ENCODE measurements at regions not wholly inside any gene's neighbourhood (a gene's known extent, or its start where the extent isn't known, plus 50 kb on each side); places are given as distances from the start of the nearest gene placed in this dataset.
"Not testable (repeated sequence)": the region's sequence is repeated elsewhere in the genome, so short reads cannot be mapped to it uniquely, and the experiment has no call there.

GRCh38 chrX:1854861-1855260 lies 240.0 kb downstream of the ASMT start:
- DNase-seq (ENCODE audit: low read depth in 4 of 6, low spot score in 6 of 6); H3K4me3 ChIP-seq (ENCODE audit: low read depth, low read length); H3K9me3 ChIP-seq (ENCODE audit: control insufficient read depth, insufficient read depth, low read length); H3K27ac ChIP-seq (ENCODE audit: low read depth, low read length); H3K4me1 ChIP-seq (ENCODE audit: control insufficient read depth, insufficient read depth, low read length); H3K36me3 ChIP-seq (ENCODE audit: control insufficient read depth, insufficient read depth, low read length); H3K27me3 ChIP-seq (ENCODE audit: control insufficient read depth, insufficient read depth, low read length): not testable (repeated sequence)
- WGBS (ENCODE audit: insufficient coverage): 96% methylated on average over 10 of the region's 10 CpGs

- H3K4me1 ChIP-seq (ENCODE audit: control insufficient read depth, insufficient read depth, low read length); H3K27ac ChIP-seq (ENCODE audit: low read depth, low read length); DNase-seq (ENCODE audit: low read depth in 4 of 6, low spot score in 6 of 6); H3K4me3 ChIP-seq (ENCODE audit: low read depth, low read length); H3K27me3 ChIP-seq (ENCODE audit: control insufficient read depth, insufficient read depth, low read length); H3K36me3 ChIP-seq (ENCODE audit: control insufficient read depth, insufficient read depth, low read length); H3K9me3 ChIP-seq (ENCODE audit: control insufficient read depth, insufficient read depth, low read length): not testable (repeated sequence)
- WGBS (ENCODE audit: insufficient coverage): 96% methylated on average over 5 of the region's 5 CpGs
These were observed 244.4 kb downstream of the ASMT start for GRCh38 chrX:1859266-1859665.

GRCh38 chrX:1860936-1861594 lies 246.2 kb downstream of the ASMT start:
- Histone ChIP-seq H3K27ac (ENCODE audit: low read depth, low read length) (no peak overlapping the region), H3K4me1 (ENCODE audit: control insufficient read depth, insufficient read depth, low read length) (peaks cover 4% of the 10 kb centered on the region), H3K9me3 (ENCODE audit: control insufficient read depth, insufficient read depth, low read length) (no peaks in the 10 kb centered on the region), H3K36me3 (ENCODE audit: control insufficient read depth, insufficient read depth, low read length) (no peaks in the 10 kb centered on the region), H3K27me3 (ENCODE audit: control insufficient read depth, insufficient read depth, low read length) (no peaks in the 10 kb centered on the region), H3K4me3 (ENCODE audit: low read depth, low read length) (no peak overlapping the region)
- WGBS (ENCODE audit: insufficient coverage): 48% methylated on average over 15 of the region's 18 CpGs
- DNase-seq (ENCODE audit: low read depth in 4 of 6, low spot score in 6 of 6): peak in 2 of 6 donors; percentile 20 to 60

- H3K27ac ChIP-seq (ENCODE audit: low read depth, low read length); DNase-seq (ENCODE audit: low read depth in 4 of 6, low spot score in 6 of 6); H3K4me1 ChIP-seq (ENCODE audit: control insufficient read depth, insufficient read depth, low read length); H3K36me3 ChIP-seq (ENCODE audit: control insufficient read depth, insufficient read depth, low read length); H3K27me3 ChIP-seq (ENCODE audit: control insufficient read depth, insufficient read depth, low read length); H3K4me3 ChIP-seq (ENCODE audit: low read depth, low read length); H3K9me3 ChIP-seq (ENCODE audit: control insufficient read depth, insufficient read depth, low read length): not testable (repeated sequence)
- no CpG with 5 or more reads among the region's 2 CpGs for WGBS (ENCODE audit: insufficient coverage)
These were observed 249.1 kb downstream of the ASMT start for GRCh38 chrX:1863995-1864394.

DNA sequence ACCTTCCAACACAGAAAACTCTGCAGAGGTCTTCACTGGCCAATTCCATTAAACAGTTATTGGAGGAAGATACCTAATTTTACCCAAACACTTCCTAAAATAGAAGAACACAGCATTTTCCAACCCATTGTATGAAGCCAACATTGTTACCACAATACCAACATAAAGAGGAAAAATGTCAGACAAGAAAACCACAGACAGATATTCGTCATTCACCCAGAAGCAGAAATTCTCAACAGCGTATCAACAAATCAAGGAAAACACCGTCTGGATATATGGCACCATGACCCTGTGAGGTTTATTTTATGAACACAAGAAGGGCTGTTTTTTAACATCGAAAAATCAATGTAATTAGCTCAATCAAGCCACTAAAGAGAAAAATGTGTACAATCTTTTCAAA lies 255.6 kb downstream of the ASMT start:
- H3K27ac ChIP-seq (ENCODE audit: low read depth, low read length): no peak overlapping the region

GRCh38 chrX:1871887-1872286 lies 257.0 kb downstream of the ASMT start:
- Histone ChIP-seq H3K36me3 (ENCODE audit: control insufficient read depth, insufficient read depth, low read length) (no peaks in the 10 kb centered on the region), H3K27ac (ENCODE audit: low read depth, low read length) (no peak overlapping the region), H3K4me3 (ENCODE audit: low read depth, low read length) (no peak overlapping the region), H3K4me1 (ENCODE audit: control insufficient read depth, insufficient read depth, low read length) (no peaks in the 10 kb centered on the region), H3K27me3 (ENCODE audit: control insufficient read depth, insufficient read depth, low read length) (no peaks in the 10 kb centered on the region), H3K9me3 (ENCODE audit: control insufficient read depth, insufficient read depth, low read length) (no peaks in the 10 kb centered on the region)
- 100% methylated on average over 1 of the region's 5 CpGs for WGBS (ENCODE audit: insufficient coverage)
- no peak for DNase-seq (ENCODE audit: low read depth in 4 of 6, low spot score in 6 of 6)

More for the DNA sequence above, 255.6 kb downstream of the ASMT start:
- no peaks in the 10 kb centered on the region for H3K4me1 ChIP-seq (ENCODE audit: control insufficient read depth, insufficient read depth, low read length)
- no peak for DNase-seq (ENCODE audit: low read depth in 4 of 6, low spot score in 6 of 6)
- H3K4me3 ChIP-seq (ENCODE audit: low read depth, low read length): no peak overlapping the region
- H3K9me3 ChIP-seq (ENCODE audit: control insufficient read depth, insufficient read depth, low read length): no peaks in the 10 kb centered on the region
- no peaks in the 10 kb centered on the region for H3K27me3 ChIP-seq (ENCODE audit: control insufficient read depth, insufficient read depth, low read length)
- no CpG with 5 or more reads among the region's 4 CpGs for WGBS (ENCODE audit: insufficient coverage)
- no peaks in the 10 kb centered on the region for H3K36me3 ChIP-seq (ENCODE audit: control insufficient read depth, insufficient read depth, low read length)

GRCh38 chrX:1873671-1874070 lies 258.8 kb downstream of the ASMT start:
- Histone ChIP-seq H3K27me3 (ENCODE audit: control insufficient read depth, insufficient read depth, low read length) (no peaks in the 10 kb centered on the region), H3K27ac (ENCODE audit: low read depth, low read length) (no peak overlapping the region), H3K9me3 (ENCODE audit: control insufficient read depth, insufficient read depth, low read length) (no peaks in the 10 kb centered on the region), H3K4me1 (ENCODE audit: control insufficient read depth, insufficient read depth, low read length) (no peaks in the 10 kb centered on the region), H3K4me3 (ENCODE audit: low read depth, low read length) (no peak overlapping the region), H3K36me3 (ENCODE audit: control insufficient read depth, insufficient read depth, low read length) (no peaks in the 10 kb centered on the region)
- WGBS (ENCODE audit: insufficient coverage): 59% methylated on average over 1 of the region's 1 CpG
- DNase-seq (ENCODE audit: low read depth in 4 of 6, low spot score in 6 of 6): no peak

GRCh38 chrX:1874416-1874815 lies 259.6 kb downstream of the ASMT start:
- no peak overlapping the region for H3K4me3 ChIP-seq (ENCODE audit: low read depth, low read length)
- no peaks in the 10 kb centered on the region for H3K27me3 ChIP-seq (ENCODE audit: control insufficient read depth, insufficient read depth, low read length)
- H3K27ac ChIP-seq (ENCODE audit: low read depth, low read length): no peak overlapping the region
- H3K4me1 ChIP-seq (ENCODE audit: control insufficient read depth, insufficient read depth, low read length): no peaks in the 10 kb centered on the region
- no peaks in the 10 kb centered on the region for H3K9me3 ChIP-seq (ENCODE audit: control insufficient read depth, insufficient read depth, low read length)
- H3K36me3 ChIP-seq (ENCODE audit: control insufficient read depth, insufficient read depth, low read length): no peaks in the 10 kb centered on the region
- WGBS (ENCODE audit: insufficient coverage): 83% methylated on average over 4 of the region's 6 CpGs
- DNase-seq (ENCODE audit: low read depth in 4 of 6, low spot score in 6 of 6): no peak

- WGBS (ENCODE audit: insufficient coverage): 90% methylated on average over 8 of the region's 9 CpGs
- H3K36me3 ChIP-seq (ENCODE audit: control insufficient read depth, insufficient read depth, low read length): no peaks in the 10 kb centered on the region
These were observed 260.0 kb downstream of the ASMT start for GRCh38 chrX:1874899-1875298.

GRCh38 chrX:1876041-1876440 lies 261.2 kb downstream of the ASMT start:
- Histone ChIP-seq H3K4me1 (ENCODE audit: control insufficient read depth, insufficient read depth, low read length) (no peaks in the 10 kb centered on the region), H3K27me3 (ENCODE audit: control insufficient read depth, insufficient read depth, low read length) (no peaks in the 10 kb centered on the region), H3K9me3 (ENCODE audit: control insufficient read depth, insufficient read depth, low read length) (no peaks in the 10 kb centered on the region), H3K4me3 (ENCODE audit: low read depth, low read length) (no peak overlapping the region), H3K27ac (ENCODE audit: low read depth, low read length) (no peak overlapping the region), H3K36me3 (ENCODE audit: control insufficient read depth, insufficient read depth, low read length) (no peaks in the 10 kb centered on the region)
- WGBS (ENCODE audit: insufficient coverage): no CpG with 5 or more reads among the region's 7 CpGs
- DNase-seq (ENCODE audit: low read depth in 4 of 6, low spot score in 6 of 6): no peak

More at GRCh38 chrX:1874899-1875298, 260.0 kb downstream of the ASMT start:
- no peaks in the 10 kb centered on the region for H3K4me1 ChIP-seq (ENCODE audit: control insufficient read depth, insufficient read depth, low read length)
- no peak overlapping the region for H3K4me3 ChIP-seq (ENCODE audit: low read depth, low read length)
- no peak for DNase-seq (ENCODE audit: low read depth in 4 of 6, low spot score in 6 of 6)
- H3K27me3 ChIP-seq (ENCODE audit: control insufficient read depth, insufficient read depth, low read length): no peaks in the 10 kb centered on the region
- H3K9me3 ChIP-seq (ENCODE audit: control insufficient read depth, insufficient read depth, low read length): no peaks in the 10 kb centered on the region
- no peak overlapping the region for H3K27ac ChIP-seq (ENCODE audit: low read depth, low read length)
